ENCODE measurements at regions not wholly inside any gene's neighbourhood (a gene's known extent, or its start where the extent isn't known, plus 50 kb on each side); places are given as distances from the start of the nearest gene placed in this dataset.

GRCh38 chr1:214991691-214992315 is 90.7 kb upstream of the KCNK2 start:
- TF ChIP-seq POLR2AphosphoS5 (IDR thresholded peaks at IDR 0.05; ENCODE audit: low read depth, low read length) (no peak), POLR2A (IDR thresholded peaks at IDR 0.05; ENCODE audit: low read depth, low read length) (no peak), TAF1 (IDR thresholded peaks at IDR 0.05; ENCODE audit: borderline replicate concordance, low read depth, low read length) (no peak)
